Activated B cell treated with CpG ODN at 0.5 μM for 24 hours (primary cell): ENCODE measurements at regions not wholly inside any gene's neighbourhood (a gene's known extent, or its start where the extent isn't known, plus 50 kb on each side); places are given as distances from the start of the nearest gene placed in this dataset.

Experiments used
- ATAC-seq: fragments of 200-7000 bp; cut with Tn5 transposase; one replicate; pipeline ENCODE4 v1.10.0; 2021; ENCODE audit warnings: low read depth, mild to moderate bottlenecking, moderate library complexity
- CTCF ChIA-PET: fragments of 350-600 bp; sonication (Branson Sonifier 250); formaldehyde crosslinking; loops from one replicate; lab custom pipeline; 2021; ENCODE audit warnings: antibody characterized with exemption; lab: Charles Lee
- POLR2A ChIA-PET: fragments of 350-600 bp; sonication (Branson Sonifier 250); formaldehyde crosslinking; loops from one replicate; lab custom pipeline; 2021; ENCODE audit warnings: antibody characterized with exemption; lab: Charles Lee
- DNase-seq: peaks from one replicate; pipeline ENCODE4 v3.0.0; 2022
- H3K27ac Mint-ChIP-seq: one replicate; pipeline ENCODE4 v1.8.0; 2020; ENCODE audit warnings: mixed read lengths
- H3K27me3 Mint-ChIP-seq: one replicate; pipeline ENCODE4 v1.8.0; 2021; ENCODE audit warnings: mixed read lengths
- H3K36me3 Mint-ChIP-seq: one replicate; pipeline ENCODE4 v1.8.0; 2021; ENCODE audit warnings: low read depth, mixed read lengths
- H3K4me1 Mint-ChIP-seq: one replicate; pipeline ENCODE4 v1.8.0; 2021; ENCODE audit warnings: mixed read lengths
- H3K4me3 Mint-ChIP-seq: one replicate; pipeline ENCODE4 v1.8.0; 2020; ENCODE audit warnings: mild to moderate bottlenecking, mixed read lengths
- H3K9me3 Mint-ChIP-seq: one replicate; pipeline ENCODE4 v1.8.0; 2020; ENCODE audit warnings: mixed read lengths
- CTCF ChIP-seq: fragments of 200-600 bp; IDR thresholded peaks from one replicate; pipeline ENCODE4 v1.8.0; 2022; ENCODE audit warnings: antibody characterized with exemption, mild to moderate bottlenecking
- intact Hi-C: fragments of 100-400 bp; cut with micrococcal nuclease; formaldehyde crosslinking; loops from one replicate; pipeline ENCODE4 v1.15.1; 2024

GRCh38 chr7:10116511-10116910, 857.2 kb upstream of the PHF14 start:
- H3K4me3 Mint-ChIP-seq = no peak overlapping the region
- H3K36me3 Mint-ChIP-seq = no peaks in the 10 kb centered on the region
- no peak overlapping the region for H3K27ac Mint-ChIP-seq
- no peaks in the 10 kb centered on the region for H3K27me3 Mint-ChIP-seq
- H3K9me3 Mint-ChIP-seq = peaks cover 8% of the 10 kb centered on the region
- TF ChIP-seq CTCF = no peak
- H3K4me1 Mint-ChIP-seq = no peaks in the 10 kb centered on the region
- ChIA-PET POLR2A (no interaction called here), CTCF (no interaction called here)
- ATAC-seq (no peak), DNase-seq (no peak)
- intact Hi-C loops = no loop called here

GRCh38 chr7:10117815-10118214, 855.9 kb upstream of the PHF14 start:
- Mint-ChIP-seq H3K9me3 (peaks cover 8% of the 10 kb centered on the region), H3K27me3 (no peaks in the 10 kb centered on the region), H3K36me3 (no peaks in the 10 kb centered on the region), H3K4me3 (no peak overlapping the region), H3K4me1 (no peaks in the 10 kb centered on the region), H3K27ac (no peak overlapping the region)
- CTCF ChIA-PET = no interaction called here
- intact Hi-C loops = no loop called here
- DNase-seq = no peak
- POLR2A ChIA-PET = no interaction called here
- no peak for TF ChIP-seq CTCF
- ATAC-seq = no peak

GRCh38 chr7:10120936-10121335, 852.7 kb upstream of the PHF14 start:
- TF ChIP-seq CTCF = no peak
- H3K36me3 Mint-ChIP-seq = no peaks in the 10 kb centered on the region
- H3K27ac Mint-ChIP-seq = no peak overlapping the region

GRCh38 chr7:10121631-10122030, 852.0 kb upstream of the PHF14 start:
- Mint-ChIP-seq H3K27ac (no peak overlapping the region), H3K4me1 (no peaks in the 10 kb centered on the region), H3K4me3 (no peak overlapping the region), H3K36me3 (no peaks in the 10 kb centered on the region), H3K27me3 (no peaks in the 10 kb centered on the region), H3K9me3 (peaks cover 2% of the 10 kb centered on the region)
- POLR2A ChIA-PET = no interaction called here
- no peak for TF ChIP-seq CTCF
- CTCF ChIA-PET = no interaction called here
- ATAC-seq (no peak), DNase-seq (no peak)
- intact Hi-C loops = no loop called here

More at GRCh38 chr7:10120936-10121335, 852.7 kb upstream of the PHF14 start:
- Mint-ChIP-seq H3K27me3 (no peaks in the 10 kb centered on the region), H3K4me3 (no peak overlapping the region), H3K9me3 (peaks cover 2% of the 10 kb centered on the region), H3K4me1 (no peaks in the 10 kb centered on the region)
- ATAC-seq = no peak
- ChIA-PET CTCF (no interaction called here), POLR2A (no interaction called here)
- intact Hi-C loops = no loop called here
- no peak for DNase-seq

GRCh38 chr7:10122551-10123100, 851.0 kb upstream of the PHF14 start:
- no peak for TF ChIP-seq CTCF
- no peaks in the 10 kb centered on the region for H3K27me3 Mint-ChIP-seq
- no peak overlapping the region for H3K4me3 Mint-ChIP-seq
- ChIA-PET POLR2A (no interaction called here), CTCF (no interaction called here)
- H3K9me3 Mint-ChIP-seq = peaks cover 2% of the 10 kb centered on the region
- intact Hi-C loops = no loop called here
- DNase-seq = no peak
- H3K4me1 Mint-ChIP-seq = no peaks in the 10 kb centered on the region
- H3K36me3 Mint-ChIP-seq = no peaks in the 10 kb centered on the region
- ATAC-seq = no peak
- no peak overlapping the region for H3K27ac Mint-ChIP-seq
